H1 (cell line): ENCODE measurements at regions not wholly inside any gene's neighbourhood (a gene's known extent, or its start where the extent isn't known, plus 50 kb on each side); places are given as distances from the start of the nearest gene placed in this dataset.

Experiments
- CBX8 ChIP-seq: fragments of 300-800, 300-1000 bp; sonication (generic); IDR thresholded peaks from 2 replicates; pipeline ENCODE4 v1.7.1; 2016; ENCODE audit warnings: low read depth, low read length, borderline replicate concordance
- CHD1 ChIP-seq: IDR thresholded peaks from 2 replicates; pipeline ENCODE4 v1.6.1; 2012; ENCODE audit warnings: low read depth, low read length, improper control_type of control experiment
- CHD2 ChIP-seq: IDR thresholded peaks from 2 replicates; pipeline ENCODE4 v1.6.1; 2012; ENCODE audit warnings: low read length, improper control_type of control experiment
- CTBP2 ChIP-seq: IDR thresholded peaks from 2 replicates; pipeline ENCODE4 v1.7.0; 2011; ENCODE audit warnings: borderline replicate concordance, mild to moderate bottlenecking, moderate library complexity, mixed read lengths, low read length; ENCODE audit not compliant: insufficient read depth, insufficient read length
- SP4 ChIP-seq: IDR thresholded peaks from 2 replicates; pipeline ENCODE4 v1.6.1; 2012; ENCODE audit warnings: low read length, inconsistent platforms
- TAF7 ChIP-seq: optimal IDR thresholded peaks from 2 replicates; pipeline ENCODE3; 2011; ENCODE audit warnings: low read depth, mild to moderate bottlenecking, inconsistent platforms, low read length, moderate library complexity, borderline replicate concordance
- TEAD4 ChIP-seq: IDR thresholded peaks from 2 replicates; pipeline ENCODE4 v1.6.1; 2012; ENCODE audit warnings: low read depth, low read length, inconsistent platforms, mixed read lengths

DNA sequence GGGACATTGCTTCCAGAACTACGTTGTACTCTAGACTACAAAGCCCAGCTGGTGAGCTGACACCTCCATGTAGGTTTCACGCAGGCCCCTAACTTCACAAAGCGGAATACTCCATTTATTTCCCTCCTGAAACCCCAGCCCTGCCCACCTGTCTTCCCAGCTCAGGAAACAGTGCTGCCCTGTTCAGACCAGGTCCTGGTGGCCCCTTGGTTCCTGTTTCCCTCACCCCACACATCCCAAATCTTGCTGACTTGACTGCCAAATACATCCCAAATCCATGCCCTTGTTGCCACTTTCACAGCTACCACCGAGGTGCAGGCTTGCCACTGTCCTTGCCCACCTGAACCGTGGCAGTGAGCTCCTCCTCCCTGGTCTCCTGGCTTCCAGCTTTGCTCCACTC lies 113.1 kb upstream of the PTPN1 start (continued):
- TF ChIP-seq TAF7 (no peak), SP4 (no peak), CHD1 (no peak), CHD2 (no peak), CBX8 (no peak), TEAD4 (no peak), CTBP2 (no peak)
